Right renal pelvis (tissue), 4 donors: ENCODE measurements at regions not wholly inside any gene's neighbourhood (a gene's known extent, or its start where the extent isn't known, plus 50 kb on each side); places are given as distances from the start of the nearest gene placed in this dataset.
"Not testable (repeated sequence)": the region's sequence is repeated elsewhere in the genome, so short reads cannot be mapped to it uniquely, and the experiment has no call there.

Experiments used
- DNase-seq, 4 donors: peaks; one replicate each; pipeline ENCODE4 v3.0.0-alpha.2; 2013; ENCODE audit warnings: low read depth in 4 of 4, low spot score in 3 of 4, missing footprints in 1 of 4

DNA sequence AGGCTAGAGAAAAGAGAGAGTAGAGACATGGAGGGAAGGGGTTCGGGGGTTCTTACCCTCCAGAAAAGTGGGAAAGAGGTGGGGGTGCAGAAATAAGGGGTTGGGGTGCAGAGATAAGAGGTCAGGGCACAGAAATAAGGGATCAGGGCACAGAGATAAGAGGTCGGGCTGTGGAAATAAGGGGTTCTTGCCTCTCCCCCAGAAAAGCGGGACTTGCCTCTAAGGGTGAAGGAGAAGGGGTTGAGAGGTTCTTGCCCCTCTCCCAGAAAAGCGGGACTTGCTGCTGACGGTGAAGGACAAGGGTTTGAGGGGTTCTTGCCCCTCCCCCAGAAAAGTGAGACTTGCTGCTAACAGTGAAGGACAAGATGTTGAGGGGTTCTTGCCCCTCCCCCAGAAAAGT is 778.6 kb downstream of the UQCRFS1 start:
- not testable (repeated sequence) for DNase-seq

GRCh38 chr19:28433166-28433565 is 779.8 kb downstream of the UQCRFS1 start:
- DNase-seq = not testable (repeated sequence)

GRCh38 chr19:28430214-28430613 is 782.7 kb downstream of the UQCRFS1 start:
- no peak for DNase-seq

DNA sequence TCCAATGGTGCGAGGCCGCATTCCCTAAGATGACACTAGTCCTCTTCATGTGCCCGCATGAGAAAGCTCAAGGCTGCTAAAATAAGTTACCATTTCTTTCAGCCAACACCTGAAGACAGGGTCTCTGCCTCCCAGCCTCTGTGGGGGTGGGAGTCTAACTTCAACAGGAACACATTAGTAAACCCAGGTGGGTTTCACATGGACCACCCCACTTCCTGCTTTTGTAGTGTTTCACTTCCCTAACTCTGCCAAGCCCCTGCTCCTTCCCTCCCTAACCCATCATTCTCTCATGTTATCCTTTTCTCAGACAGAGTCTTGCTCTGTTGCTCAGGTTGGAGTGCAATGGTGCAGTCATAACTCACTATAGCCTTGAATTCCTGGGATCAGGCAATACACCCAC is 783.6 kb downstream of the UQCRFS1 start:
- DNase-seq = no peak

- DNase-seq = no peak
Measured at GRCh38 chr19:28428663-28429348, 784.1 kb downstream of the UQCRFS1 start.

GRCh38 chr19:28427376-28428083 is 785.4 kb downstream of the UQCRFS1 start:
- no peak for DNase-seq

GRCh38 chr19:28426730-28427225 is 786.2 kb downstream of the UQCRFS1 start:
- DNase-seq = no peak

- no peak for DNase-seq
Measured at GRCh38 chr19:28426110-28426729, 786.7 kb downstream of the UQCRFS1 start.

DNA sequence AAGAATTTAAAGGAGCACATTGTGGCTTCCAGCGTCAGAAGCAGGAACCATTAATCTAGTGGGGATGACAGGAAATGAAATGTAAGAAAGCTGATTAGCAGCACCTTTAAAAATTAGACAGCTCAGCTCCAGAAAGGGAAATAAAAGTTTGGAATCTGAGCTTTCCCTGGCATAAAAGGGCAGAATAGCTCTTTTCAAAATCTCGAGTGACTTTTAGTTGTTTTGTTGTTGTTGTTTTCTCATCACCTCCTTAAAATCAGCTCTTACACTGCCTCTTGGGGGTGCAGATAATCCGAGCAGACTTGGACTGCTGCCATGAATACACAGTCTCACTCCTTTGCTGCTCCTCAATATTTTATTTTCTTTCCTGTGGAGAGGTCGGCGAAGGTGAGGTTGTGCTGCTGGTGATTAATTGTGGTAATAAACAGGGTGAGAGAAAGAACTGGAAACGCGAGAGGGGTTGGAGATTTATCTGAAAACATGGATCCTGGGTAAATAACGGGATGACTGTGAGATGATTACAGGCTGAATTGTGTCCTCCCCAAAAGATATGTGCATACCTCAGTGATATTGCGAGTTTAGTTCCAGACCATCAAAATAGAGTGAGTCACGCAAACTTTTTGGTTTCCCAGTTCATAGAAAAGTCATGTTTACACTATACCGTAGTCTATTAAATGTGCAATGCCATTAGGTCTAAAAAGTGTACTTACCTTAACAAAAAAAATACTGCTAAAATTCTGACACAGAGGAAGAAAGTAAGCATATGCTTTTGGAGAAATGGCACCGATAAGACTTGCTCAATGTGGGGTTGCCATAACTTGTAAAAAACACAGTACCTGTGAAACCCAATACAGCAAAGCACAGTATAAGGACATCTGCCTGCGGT is 787.7 kb downstream of the UQCRFS1 start:
- DNase-seq = peak in 1 of 4 donors; percentile 45

DNA sequence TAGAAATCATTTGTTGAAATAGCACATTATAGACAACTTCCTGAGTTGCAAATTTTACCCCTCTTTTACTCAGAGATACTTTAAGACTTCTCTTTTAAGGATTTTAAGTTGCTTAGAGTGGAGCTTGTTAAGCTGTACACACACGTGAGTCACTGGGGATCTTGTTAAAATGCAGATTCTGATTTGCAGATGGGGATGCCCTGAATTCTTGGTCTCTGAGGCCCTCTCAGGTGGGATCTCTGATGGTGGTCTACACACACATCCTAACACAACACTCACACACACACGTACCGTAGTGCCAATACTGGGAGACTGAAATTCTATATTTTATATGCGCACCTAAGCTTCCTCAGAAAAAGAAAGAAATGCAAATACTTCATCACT is 788.3 kb downstream of the UQCRFS1 start:
- DNase-seq = no peak

DNA sequence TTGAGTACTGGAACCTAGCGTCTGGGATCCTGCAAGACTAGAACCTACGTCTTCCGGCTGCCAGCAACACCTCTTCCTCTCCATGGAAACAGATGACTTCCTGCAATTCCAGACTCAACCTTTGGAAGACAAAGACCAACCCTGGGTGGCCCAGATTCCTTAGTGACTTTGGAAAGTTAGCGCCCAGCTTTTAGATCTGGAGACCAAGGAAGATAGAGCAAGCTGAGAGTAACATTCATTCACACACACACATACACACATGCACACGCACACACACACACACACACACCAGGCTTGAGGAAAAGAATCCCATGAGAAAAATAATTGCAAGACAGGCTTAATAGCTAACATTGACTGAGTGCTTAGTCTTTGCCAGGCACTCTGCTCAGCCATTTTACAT is 788.9 kb downstream of the UQCRFS1 start:
- no peak for DNase-seq

DNA sequence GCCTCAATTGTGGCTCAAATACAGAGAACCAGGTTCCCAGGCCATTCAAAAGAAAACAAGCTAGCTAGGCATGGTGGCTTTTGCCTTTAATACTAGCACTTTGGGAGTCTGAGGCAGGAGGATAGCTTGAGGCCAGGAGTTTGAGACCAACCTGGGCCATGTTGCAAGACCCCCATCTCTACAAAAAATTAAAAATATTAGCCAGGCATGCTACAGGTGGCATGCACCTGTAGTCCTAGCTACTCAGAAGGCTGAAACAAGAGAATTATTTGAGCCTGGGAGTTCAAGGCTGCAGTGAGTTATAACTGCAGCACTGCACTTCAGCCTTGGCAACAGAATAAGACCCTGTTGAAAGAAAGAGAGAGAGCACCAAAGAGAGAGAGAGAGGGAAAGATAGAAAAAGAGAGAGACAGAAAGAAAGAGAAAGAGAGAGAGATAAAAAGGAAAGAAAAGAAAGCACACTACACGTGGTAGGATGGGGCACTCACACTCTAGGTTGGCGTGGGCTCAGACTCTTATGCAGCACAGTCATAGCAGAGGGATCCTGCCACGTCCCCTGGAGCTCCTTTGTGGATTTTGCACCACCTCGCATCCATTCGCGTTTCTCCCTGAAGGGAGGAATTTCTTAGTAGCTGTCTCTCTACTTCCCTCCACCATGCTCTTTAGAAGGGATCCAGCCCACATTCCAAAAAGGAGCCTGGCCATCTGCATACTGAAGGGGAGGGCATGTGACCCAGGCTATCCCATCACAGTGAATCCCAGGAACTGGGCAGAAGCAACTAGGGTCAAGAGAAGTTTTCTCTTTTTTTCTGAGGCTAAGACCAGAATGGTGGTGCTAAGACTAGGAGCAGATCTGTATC is 789.9 kb downstream of the UQCRFS1 start:
- DNase-seq = no peak

DNA sequence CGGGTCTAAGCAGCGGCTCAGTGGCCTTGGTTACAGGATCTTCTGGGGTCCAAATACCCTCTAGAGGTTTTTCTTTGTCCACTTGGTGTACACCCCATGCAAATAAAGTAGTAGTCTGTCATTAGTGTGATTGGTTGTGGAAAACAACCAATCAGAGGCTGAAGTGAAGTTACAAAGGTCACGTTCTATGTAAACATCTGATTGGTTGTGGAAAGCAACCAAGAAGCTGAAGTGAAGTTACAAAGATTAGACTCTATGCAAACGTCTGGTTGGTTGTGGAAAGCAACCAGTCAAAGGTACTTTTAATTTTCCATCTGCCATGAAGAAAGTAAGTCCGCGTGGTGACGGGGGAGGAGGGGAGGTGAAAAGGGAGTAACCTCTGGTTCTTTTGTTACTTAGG is 790.9 kb downstream of the UQCRFS1 start:
- no peak for DNase-seq

DNA sequence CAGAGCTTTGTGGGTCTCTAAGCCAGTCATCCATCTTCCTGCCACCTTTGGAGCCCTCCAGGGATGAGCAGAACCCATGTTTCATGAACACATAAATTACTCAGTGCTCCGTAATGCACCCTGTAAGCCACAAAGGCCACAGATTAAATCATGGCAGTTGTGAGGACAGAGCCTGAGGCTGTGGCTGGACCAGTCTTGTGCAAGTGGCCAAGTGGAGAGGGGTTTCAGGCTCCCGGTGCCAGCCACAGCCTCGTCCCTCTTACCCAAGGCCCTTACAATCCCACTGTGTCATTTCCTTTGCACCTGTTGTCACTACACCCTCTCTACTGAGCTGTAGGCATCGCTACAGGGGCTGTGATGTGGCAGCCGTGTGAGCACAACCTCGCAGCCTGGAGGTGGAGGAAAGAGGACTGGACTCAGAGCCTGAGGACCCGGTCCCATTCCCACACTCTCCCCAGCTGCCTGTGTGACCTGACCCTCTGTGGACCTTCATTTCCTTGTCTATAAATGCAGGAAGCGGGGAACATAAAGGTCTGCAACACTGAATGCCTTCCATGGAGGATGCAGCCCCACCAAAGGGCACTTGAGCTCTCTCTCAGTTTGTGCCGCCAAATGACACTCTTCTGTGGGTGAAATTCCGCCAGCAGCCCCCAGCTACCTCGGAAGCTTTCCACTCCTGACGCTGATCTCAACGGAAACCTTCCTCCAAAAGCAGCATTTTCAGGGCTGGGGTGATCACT is 792.0 kb downstream of the UQCRFS1 start:
- no peak for DNase-seq

GRCh38 chr19:28419312-28419711 is 793.6 kb downstream of the UQCRFS1 start:
- DNase-seq = no peak

- no peak for DNase-seq
Measured at GRCh38 chr19:28417361-28417760, 795.6 kb downstream of the UQCRFS1 start.

- DNase-seq = no peak
Measured at GRCh38 chr19:28416245-28416644, 796.7 kb downstream of the UQCRFS1 start.

DNA sequence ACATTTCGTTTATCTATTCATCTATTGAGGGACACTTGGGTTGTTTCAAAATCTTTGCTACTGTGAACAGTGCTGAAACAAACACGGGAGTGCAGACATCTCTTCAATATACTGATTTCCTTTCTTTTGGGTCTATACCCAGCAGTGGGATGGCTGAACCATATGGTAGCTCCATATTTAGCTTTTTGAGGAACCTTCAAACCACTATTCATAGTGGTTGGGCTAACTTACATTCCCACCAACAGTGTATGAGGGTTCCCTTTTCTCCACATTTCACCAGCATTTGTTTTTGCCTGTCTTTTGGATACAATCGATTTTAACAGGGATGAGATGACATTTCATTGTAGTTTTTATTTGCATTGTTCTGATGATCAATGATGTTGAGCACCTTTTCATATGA is 798.2 kb downstream of the UQCRFS1 start:
- DNase-seq = no peak

GRCh38 chr19:28409859-28410258 is 803.1 kb downstream of the UQCRFS1 start:
- DNase-seq = no peak
